ENCODE measurements at regions not wholly inside any gene's neighbourhood (a gene's known extent, or its start where the extent isn't known, plus 50 kb on each side); places are given as distances from the start of the nearest gene placed in this dataset.

GRCh38 chr9:80797831-80798688, 891.3 kb downstream of the TLE1 start:
- DNase-seq (ENCODE audit: low read depth, low spot score) (no peak), FAIRE-seq (no peak)
- intact Hi-C loops (cut with micrococcal nuclease): no loop called here
- Histone ChIP-seq H3K4me3 (replicated peaks in 1 of 3; ENCODE audit: insufficient read depth in 1 of 3, low read depth in 1 of 3, low read length in 3 of 3) (no peak overlapping the region), H3K27ac (ENCODE audit: insufficient read depth, low read depth, low read length) (no peak overlapping the region), H3K79me2 (ENCODE audit: control insufficient read depth, insufficient read depth, low read length) (no peaks in the 10 kb centered on the region), H3K36me3 (ENCODE audit: control insufficient read depth in 2 of 2, extremely low read depth in 1 of 2, insufficient read depth in 2 of 2, low read length in 2 of 2) (no peaks in the 10 kb centered on the region), H3K9me1 (replicated peaks; ENCODE audit: control insufficient read depth, extremely low read depth, insufficient read depth, low read length) (no peaks in the 10 kb centered on the region), H3K27me3 (ENCODE audit: control insufficient read depth in 2 of 2, insufficient read depth in 2 of 2, low read length in 2 of 2) (no peaks in the 10 kb centered on the region), H4K20me1 (replicated peaks; ENCODE audit: control insufficient read depth, extremely low read depth, insufficient read depth, low read length) (no peaks in the 10 kb centered on the region), H3K4me1 (ENCODE audit: control insufficient read depth, extremely low read depth, insufficient read depth, low read length) (no peaks in the 10 kb centered on the region), H3K4me2 (ENCODE audit: insufficient read depth, low read length) (no peak overlapping the region), H3K9me3 (replicated peaks; ENCODE audit: control insufficient read depth, insufficient read depth, low read length) (peaks cover 2% of the 10 kb centered on the region), H2AFZ (ENCODE audit: low read depth, low read length) (no peak overlapping the region), H3K9ac (replicated peaks; ENCODE audit: extremely low read depth, insufficient read depth, low read length) (no peak overlapping the region)
- TF ChIP-seq, protein P1, sequence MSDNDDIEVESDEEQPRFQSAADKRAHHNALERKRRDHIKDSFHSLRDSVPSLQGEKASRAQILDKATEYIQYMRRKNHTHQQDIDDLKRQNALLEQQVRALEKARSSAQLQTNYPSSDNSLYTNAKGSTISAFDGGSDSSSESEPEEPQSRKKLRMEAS (IDR thresholded peaks at IDR 0.05; ENCODE audit: insufficient read depth, insufficient read length): no peak
- TF ChIP-seq POLR2A (IDR thresholded peaks at IDR 0.05; ENCODE audit: low read depth, low read length) (no peak), CTCF (IDR thresholded peaks at IDR 0.05; ENCODE audit: extremely low read depth in 1 of 2, insufficient read depth in 1 of 2, low read depth in 1 of 2, low read length in 2 of 2) (no peak), GATA2 (IDR thresholded peaks at IDR 0.05; ENCODE audit: insufficient read depth, insufficient read length, low read depth, low read length) (no peak), FOS (IDR thresholded peaks at IDR 0.05; ENCODE audit: borderline replicate concordance, insufficient read depth, low read length) (no peak), MYC (IDR thresholded peaks at IDR 0.05; ENCODE audit: low read depth, low read length) (no peak), POLR2AphosphoS5 (IDR thresholded peaks at IDR 0.05; ENCODE audit: insufficient read depth, low read depth, low read length) (no peak), EZH2 (IDR thresholded peaks at IDR 0.05; ENCODE audit: borderline replicate concordance, low read depth, low read length, severe bottlenecking) (no peak), JUN (IDR thresholded peaks at IDR 0.05; ENCODE audit: borderline replicate concordance, insufficient read depth, insufficient read length, low read depth) (no peak)
- dilution Hi-C loops (cut with MboI; ENCODE audit: extremely low pct_ligation_motif_present, low sequenced_read_pairs): no loop called here
- no TSS peak for BruUV-seq (replicated peaks)
- POLR2A ChIA-PET: no interaction called here
- CTCF ChIA-PET: no interaction called here
